ENCODE measurements at regions not wholly inside any gene's neighbourhood (a gene's known extent, or its start where the extent isn't known, plus 50 kb on each side); places are given as distances from the start of the nearest gene placed in this dataset.

- TF ChIP-seq ZNF589 (CRISPR knock-in tag; IDR thresholded peaks at IDR 0.05; ENCODE audit: low read depth) (no peak), MCM2 (IDR thresholded peaks at IDR 0.05; ENCODE audit: low read depth) (no peak)
Observed at GRCh38 chr7:26489391-26489790, 197.7 kb downstream of the SNX10 start (continued).

GRCh38 chr7:26489906-26490639 is 198.4 kb downstream of the SNX10 start:
- 1% methylated on average over 7 of the region's 7 CpGs for WGBS (ENCODE audit: insufficient coverage, low coverage, missing lambda C conversion rate)
- ATAC-seq (no peak), DNase-seq (ENCODE audit: extremely low read depth in 1 of 4, low spot score in 3 of 4) (no peak), FAIRE-seq (no peak)
- peaks cover 41 to 52% of the 10 kb centered on the region in 2 experiments for H3K27me3 ChIP-seq (ENCODE audit: control insufficient read depth in 2 of 2, insufficient read depth in 2 of 2, low read length in 2 of 2)
- ChIA-PET POLR2A (interaction anchor here (0.7 to 1.0 kb wide), 2 partner anchors 79 to 99 kb away, joined by 3 to 5 read pairs; no protein-coding TSS in a partner anchor), CTCF (ENCODE audit: low intra/inter-chr PET ratio) (no interaction called here)
- H3K4me1 ChIP-seq (replicated peaks in 1 of 2; ENCODE audit: control insufficient read depth in 2 of 2, insufficient read depth in 2 of 2, low read length in 2 of 2), result no peaks in the 10 kb centered on the region
- no peaks in the 10 kb centered on the region for H3K9me3 ChIP-seq (replicated peaks; ENCODE audit: control insufficient read depth, insufficient read depth, low read depth, low read length)
- no peak overlapping the region for H3K9ac ChIP-seq (ENCODE audit: insufficient read depth in 1 of 2, low read depth in 2 of 2, low read length in 2 of 2)
- in situ Hi-C loops (cut with MboI) (loop anchor here (25.0 kb wide), 1 partner anchor 103 kb away; no protein-coding TSS in a partner anchor), intact Hi-C loops (cut with micrococcal nuclease) (no loop called here)
- no peak overlapping the region for H3K4me3 ChIP-seq
- H3K9me1 ChIP-seq (ENCODE audit: control insufficient read depth, insufficient read depth, low read length), result no peaks in the 10 kb centered on the region
- no TSS peak for BruUV-seq (replicated peaks)
- H3K36me3 ChIP-seq (ENCODE audit: control insufficient read depth, insufficient read depth, low read length), result no peaks in the 10 kb centered on the region
- no peak overlapping the region for H3K4me2 ChIP-seq (ENCODE audit: insufficient read depth, low read length)
- no peaks in the 10 kb centered on the region for H3K79me2 ChIP-seq (ENCODE audit: control insufficient read depth, insufficient read depth, low read length)
- no peaks in the 10 kb centered on the region for H4K20me1 ChIP-seq (replicated peaks; ENCODE audit: control insufficient read depth, insufficient read depth, low read length)
- no peak overlapping the region for H3K27ac ChIP-seq (ENCODE audit: extremely low read depth, low read depth, low read length)
- H2AFZ ChIP-seq (ENCODE audit: low read depth, low read length), result no peak overlapping the region
- TF ChIP-seq SRF (CRISPR knock-in tag; IDR thresholded peaks at IDR 0.05) (no peak), ZBTB12 (CRISPR knock-in tag; IDR thresholded peaks at IDR 0.05) (no peak), OTX1 (CRISPR knock-in tag; IDR thresholded peaks at IDR 0.05) (no peak), HMGN3 (IDR thresholded peaks at IDR 0.05; ENCODE audit: borderline replicate concordance, extremely low read depth, insufficient read length, low read depth, low read length) (no peak), TFAP4 (CRISPR knock-in tag; IDR thresholded peaks at IDR 0.05; ENCODE audit: borderline replicate concordance) (no peak), TEAD2 (tag; IDR thresholded peaks at IDR 0.05) (no peak), RBBP5 (IDR thresholded peaks at IDR 0.05; ENCODE audit: borderline replicate concordance, insufficient read depth, low read length, poor library complexity, severe bottlenecking) (no peak), CTCF (IDR thresholded peaks at IDR 0.05 in 2 of 3, conservative IDR thresholded peaks at IDR 0.05 in 1 of 3; ENCODE audit: insufficient read depth in 2 of 3, low read depth in 1 of 3, low read length in 3 of 3) (no peak), TAF1 (IDR thresholded peaks at IDR 0.05; ENCODE audit: control insufficient read depth, extremely low read depth, insufficient read depth, low read length, severe bottlenecking) (no peak), SMAD3 (CRISPR knock-in tag; conservative IDR thresholded peaks at IDR 0.05) (no peak), BDP1 (IDR thresholded peaks at IDR 0.05; ENCODE audit: insufficient read depth, insufficient read length) (no peak), ZNF175 (CRISPR knock-in tag; IDR thresholded peaks at IDR 0.05; ENCODE audit: low read depth) (no peak)

All from K562 (cell line).